ENCODE measurements at regions not wholly inside any gene's neighbourhood (a gene's known extent, or its start where the extent isn't known, plus 50 kb on each side); places are given as distances from the start of the nearest gene placed in this dataset.

DNA sequence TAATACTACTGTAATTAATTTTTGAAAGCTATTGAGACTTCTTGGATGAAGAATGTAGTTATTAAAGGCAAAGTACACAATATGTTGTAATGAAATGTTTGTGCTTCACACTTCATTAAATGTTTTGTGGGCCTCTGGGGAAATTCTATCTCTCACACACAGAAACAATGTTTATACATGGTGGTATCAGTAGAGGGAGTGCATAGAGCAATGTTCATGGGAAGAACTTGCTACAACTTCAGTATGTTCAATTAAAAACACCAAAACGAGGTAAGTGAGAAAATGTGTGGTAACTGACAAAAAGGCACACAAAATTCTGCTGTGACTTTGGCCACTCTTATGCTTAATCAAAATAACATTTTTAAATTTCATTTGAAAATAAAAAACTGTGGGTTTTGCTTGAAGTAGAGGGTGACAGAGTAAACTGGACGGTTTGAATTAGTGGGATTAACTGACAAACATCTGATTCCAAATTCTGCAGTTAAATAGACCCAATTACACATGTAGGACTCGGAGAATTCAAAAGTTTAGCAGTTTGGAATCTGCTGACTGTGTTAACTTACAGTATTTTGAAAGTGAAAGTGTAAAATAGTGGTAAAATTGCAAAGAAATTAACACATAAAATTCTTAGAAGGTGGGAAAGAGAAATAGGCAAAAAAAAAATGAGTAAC lies 111.4 kb upstream of the TTC29 start:
- DNase-seq = no peak

DNA sequence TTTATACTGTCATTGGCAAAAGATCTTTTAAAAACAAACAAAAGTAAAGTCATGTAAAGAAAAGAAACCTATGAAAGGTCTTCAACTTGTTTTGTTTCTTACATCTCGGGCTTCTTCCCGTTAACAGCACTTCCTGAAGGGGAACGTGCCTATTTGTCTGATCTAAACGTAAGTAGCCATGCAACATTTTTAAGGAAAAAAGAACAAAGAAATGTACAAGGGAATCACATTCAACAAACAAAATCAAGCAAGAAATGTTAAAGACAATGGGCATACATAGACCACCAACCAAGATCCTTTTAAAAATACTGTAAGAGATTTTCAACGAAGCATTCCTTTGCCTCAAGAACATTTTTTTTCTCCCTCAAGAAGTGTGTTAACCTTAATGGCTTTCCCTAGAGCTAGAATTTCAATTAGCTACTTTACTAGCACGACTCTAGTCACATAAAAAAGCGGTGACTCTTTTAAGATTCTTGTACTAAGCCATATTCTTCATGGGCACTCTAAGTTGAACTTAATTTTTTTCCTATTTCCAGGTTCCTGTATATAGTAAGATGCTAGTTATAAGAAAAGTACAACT lies 112.0 kb upstream of the TTC29 start:
- no peak for DNase-seq

DNA sequence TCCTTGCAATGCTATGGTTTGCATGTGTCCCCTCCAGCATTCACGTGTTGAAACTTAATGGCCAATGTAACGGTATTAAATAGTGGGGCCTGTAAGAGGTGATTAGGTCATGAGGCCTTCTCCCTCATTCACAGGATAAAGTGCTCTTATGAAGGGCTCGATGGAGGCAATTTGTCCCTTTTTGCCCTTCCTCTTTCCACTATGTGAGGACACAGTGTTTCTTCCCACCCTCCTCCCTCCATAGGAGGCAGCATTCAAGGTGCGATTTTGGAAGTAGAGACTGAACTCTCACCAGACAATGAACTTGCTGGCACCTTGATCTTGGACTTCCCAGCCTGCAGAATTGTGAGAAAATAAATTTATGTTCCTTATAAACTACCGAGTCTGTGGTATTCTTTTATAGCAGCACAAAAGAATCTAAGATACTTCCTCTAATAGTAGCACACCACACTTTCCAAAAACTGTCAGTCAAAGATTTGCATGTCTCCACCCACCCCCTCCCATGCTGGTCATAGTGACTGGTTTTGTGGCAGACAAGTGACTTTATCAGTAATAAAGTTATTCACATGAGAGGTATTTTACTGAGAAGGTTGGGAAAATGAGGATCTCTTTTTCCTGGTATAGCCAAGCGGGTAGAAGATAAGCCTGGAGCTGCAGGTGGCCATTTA lies 113.5 kb upstream of the TTC29 start:
- no peak for DNase-seq

DNA sequence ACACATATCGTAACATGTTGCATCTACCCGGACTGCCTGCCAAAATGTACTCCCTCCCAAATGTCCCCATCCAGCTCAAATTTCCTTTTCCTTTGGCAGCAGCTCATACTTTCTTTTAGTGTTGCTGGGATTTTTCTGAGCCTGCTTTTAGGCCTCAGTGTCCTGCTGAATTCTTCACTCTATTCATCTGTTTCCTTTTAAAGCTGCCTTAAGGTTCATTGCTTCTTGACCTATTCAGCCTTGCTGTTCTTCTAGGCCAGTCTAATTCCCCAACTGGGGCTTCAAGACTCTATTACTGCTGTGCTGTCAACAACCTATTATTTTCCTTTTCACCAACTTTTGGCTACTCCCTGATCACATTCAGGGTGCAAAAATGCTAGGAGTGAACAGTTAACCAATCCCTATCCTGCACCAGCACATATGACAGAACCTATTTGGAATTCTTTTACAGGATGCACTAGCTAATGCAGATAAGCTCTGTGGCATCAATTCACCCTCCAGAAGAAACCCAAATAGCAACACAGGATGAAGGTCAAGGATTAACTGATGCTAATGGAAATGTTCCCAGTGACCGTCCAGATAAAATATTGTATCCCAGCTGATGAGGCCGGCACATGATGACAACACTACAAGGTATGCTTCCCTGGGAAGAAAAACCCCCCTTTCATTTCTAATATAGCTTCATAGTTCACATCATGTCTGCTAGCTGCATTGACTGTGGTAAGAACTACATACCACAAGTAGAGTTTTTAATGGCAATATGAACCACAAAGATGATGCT lies 114.7 kb upstream of the TTC29 start:
- no peak for DNase-seq

DNA sequence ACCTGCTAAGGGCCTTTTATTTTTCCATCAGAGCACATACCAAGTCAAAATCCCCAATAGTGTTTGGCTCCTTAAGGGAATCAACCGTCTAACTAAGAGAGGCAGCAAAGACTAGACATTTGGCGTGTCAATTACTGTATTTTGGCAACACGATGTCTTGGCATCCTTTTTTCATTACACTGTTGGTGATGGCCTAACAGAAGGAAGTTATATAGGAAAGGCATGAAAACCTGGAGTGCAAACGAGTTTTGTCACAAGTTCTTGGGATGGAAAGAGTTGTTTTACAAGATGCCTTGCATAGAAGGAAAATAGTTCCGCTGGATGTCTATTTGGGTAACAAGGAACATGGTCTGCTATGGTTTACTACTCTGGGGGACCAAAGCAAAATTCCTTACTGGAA lies 119.2 kb upstream of the TTC29 start:
- DNase-seq = no peak

DNA sequence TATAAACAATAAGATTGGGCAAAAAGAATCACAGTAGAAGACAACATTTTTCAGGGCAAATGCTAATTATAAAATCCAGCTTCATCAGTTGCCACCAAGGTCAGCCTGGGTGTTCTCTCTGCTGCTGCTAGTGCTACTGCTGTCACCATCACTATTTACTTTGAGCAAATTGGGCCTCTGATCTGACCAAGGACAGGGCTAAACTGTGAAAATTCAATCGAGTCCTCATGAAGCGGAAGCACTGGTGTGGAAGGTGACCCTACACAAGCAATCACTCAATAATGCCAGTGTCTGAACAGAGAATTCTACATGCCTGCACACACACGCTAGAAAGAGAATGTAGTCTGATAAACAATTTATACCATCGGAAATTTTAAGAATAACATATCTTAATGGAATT lies 122.9 kb upstream of the TTC29 start:
- no peak for DNase-seq

DNA sequence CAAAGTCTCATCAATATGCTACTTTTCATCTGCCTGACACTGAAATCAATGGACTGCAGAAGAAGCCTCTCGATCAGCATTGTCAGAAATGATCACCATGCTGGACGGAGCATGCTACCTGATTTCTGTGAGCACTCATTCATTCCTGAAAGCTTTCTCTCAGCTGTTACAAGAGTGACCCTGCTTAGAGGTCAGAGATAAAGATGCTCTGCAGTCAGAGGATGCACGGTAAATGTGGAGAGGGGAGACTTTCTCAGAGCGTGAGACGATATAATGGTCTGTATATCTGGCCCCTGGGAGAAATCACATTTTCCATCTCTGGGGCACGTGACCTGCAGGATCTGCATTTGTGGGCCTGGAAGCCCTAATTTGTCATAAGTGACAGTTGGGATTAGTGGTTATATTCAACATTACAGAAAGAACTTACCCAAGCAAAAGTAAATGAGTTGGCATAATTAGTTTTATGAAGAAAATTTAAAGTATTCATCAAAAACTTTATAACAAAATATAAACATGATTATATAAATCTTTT lies 125.6 kb upstream of the TTC29 start:
- DNase-seq = no peak

DNA sequence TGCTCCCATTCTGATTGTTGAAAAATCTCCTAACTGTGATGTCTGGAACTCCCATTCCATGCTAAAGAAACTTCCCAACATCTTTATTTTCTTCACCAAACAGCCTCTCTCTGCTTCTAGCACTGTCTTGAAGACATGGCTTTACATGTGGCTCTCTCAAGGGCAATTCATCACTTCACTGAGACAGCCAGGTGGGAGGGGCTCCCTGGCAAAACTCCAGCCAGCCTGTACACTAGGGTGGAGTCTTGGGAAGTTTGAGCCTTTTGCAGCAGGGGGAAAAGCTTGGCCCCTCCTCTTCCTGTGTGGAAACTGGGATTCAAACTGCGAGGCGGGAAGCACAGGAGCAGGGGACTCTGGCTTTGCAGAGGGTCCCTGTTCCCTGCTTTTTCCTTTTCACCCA lies 130.5 kb upstream of the TTC29 start:
- DNase-seq = no peak

DNA sequence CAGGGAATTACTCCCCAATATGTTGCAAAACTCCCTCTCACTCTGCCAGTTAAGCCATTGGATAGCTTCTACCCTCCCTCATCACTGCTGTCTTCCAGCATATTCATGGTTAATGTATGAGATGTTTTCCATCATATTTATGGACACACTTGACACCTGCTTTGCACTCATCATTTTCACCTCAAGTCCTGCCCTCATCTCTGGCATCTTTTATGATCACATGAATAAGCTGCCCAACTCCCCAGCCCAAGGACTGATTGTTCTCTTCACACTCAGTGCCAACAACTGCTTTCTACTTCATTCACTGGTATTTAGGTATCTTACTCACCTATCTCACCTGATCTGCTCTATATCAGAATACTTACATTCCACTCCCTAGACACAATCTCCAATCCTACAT lies 131.1 kb upstream of the TTC29 start:
- DNase-seq = no peak

DNA sequence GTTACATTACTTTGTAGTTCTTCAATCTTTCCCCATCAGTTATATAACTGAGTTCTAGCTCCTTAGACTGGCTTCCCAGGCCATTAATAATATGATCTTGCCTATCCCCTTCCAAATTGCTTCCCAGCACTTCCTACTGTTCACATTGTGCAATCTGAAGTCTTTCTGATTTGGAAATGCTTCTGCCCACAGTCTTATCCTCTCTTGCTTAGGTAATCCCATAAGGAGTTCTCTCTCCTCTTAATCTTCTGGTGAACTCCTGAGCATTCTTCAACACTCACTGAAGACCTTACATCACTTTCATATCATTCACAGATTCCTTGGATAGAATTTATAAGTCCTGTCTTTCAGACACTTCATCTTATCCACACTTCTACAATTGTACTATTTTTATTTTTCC lies 132.7 kb upstream of the TTC29 start:
- DNase-seq = no peak

DNA sequence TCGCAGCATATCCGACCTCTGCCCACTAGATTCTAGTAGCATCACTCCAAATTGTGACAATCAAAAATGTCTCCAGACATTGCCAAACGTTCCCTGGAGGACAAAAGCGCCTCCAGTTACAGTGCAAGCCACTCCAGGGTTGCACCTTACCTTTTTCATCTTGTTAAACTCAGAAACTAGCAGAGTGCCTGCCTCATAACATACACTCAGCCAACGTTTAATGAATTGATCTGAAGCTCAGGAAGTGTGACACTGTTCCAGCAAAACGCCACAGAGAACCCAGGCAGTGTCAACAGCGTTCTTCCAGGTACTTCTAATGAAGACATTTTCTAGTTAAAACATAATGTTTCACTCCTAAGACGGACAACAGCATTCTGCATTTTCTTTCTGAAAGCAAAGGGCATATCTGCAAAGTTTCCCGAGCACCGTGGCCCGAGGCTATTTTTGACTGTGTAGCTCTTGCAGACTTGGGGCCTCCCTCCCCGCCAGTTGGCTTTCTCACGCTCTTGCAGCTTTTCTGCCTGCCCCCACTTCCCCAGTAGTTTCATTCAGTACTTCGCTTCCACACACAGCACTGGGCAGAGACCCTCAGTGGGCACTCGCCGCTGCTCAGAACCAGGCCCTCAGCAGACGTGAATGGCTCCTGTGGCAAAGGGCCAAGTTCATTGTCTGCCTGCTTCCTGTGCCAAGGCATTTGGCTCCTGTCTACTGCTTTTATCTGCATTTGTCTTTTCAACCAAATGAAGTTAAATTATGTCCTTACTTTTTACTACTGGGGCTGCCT lies 133.4 kb upstream of the TTC29 start:
- no peak for DNase-seq

DNA sequence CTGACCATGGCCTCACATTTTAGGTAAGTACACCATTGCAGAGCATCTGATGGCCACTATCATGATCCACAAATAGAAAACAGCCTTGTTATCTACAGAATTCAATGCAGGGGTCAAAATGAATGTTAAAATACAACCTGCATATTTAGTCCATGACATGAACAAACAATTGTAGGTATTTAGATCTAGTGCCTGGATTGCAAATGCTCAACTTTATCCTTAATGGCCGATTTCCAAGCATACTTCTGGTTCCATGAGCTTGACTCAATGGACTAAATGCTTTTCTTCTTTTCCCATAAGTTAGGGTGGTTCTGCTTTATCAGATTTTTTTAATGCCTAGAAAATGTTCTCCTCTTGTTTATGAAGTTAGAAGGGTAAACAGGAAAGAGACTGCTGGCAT lies 139.2 kb upstream of the TTC29 start:
- no peak for DNase-seq

DNA sequence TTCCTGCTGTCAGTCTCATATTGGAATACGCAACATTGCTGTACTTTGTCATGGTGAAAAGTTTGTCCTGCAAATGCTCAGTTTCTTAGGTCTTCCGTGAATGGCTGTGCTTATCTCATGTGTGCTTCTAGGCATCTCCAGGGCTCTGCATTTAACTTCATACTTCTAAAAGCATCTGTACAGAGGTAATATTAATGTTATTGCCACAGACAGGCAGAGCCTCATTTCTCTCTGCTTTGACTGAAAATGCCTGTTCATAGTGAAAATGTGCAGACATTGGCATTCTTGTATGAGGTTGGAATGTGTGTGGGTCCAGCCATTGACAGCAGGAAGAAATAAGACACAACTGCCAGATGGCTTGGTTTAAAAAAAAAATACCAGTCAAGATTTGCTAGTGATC lies 140.1 kb upstream of the TTC29 start:
- no peak for DNase-seq

DNA sequence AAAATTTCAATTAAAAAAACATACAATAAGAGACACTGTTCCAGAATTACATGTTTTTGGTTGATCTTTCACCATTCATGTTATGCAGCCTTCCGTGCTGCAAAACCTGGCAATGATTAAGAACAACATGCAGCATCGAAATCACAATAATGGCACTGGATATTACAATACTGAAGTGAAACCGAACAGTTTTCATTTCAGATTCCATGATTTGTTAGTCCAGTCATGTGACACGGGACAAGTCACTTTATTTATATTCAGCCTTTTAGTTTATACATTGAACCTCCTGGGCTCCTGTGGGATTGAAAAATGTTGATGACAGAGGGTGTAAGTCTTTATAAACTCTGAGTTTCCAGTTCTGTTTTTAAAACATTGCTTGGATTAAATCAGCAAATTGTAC lies 142.5 kb upstream of the TTC29 start:
- no peak for DNase-seq

DNA sequence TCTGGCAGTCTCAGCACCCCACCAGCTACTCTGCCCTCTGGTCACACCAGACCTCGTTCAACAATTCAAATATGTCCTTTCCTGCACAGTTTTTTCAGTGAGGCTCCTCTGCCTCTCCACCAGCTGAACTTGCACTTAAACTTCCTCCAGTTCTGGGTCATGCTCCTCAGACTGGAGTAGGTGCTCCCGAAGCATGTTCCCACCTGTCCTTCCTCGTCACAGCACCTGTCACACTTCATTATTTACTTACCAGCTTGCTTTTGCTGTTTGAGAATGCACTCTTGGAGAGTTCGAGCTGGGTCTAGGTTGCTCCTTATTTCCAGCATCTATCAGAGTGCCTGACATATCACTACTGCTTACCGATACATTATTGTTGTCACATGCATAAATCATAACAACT lies 144.8 kb upstream of the TTC29 start:
- DNase-seq = no peak

DNA sequence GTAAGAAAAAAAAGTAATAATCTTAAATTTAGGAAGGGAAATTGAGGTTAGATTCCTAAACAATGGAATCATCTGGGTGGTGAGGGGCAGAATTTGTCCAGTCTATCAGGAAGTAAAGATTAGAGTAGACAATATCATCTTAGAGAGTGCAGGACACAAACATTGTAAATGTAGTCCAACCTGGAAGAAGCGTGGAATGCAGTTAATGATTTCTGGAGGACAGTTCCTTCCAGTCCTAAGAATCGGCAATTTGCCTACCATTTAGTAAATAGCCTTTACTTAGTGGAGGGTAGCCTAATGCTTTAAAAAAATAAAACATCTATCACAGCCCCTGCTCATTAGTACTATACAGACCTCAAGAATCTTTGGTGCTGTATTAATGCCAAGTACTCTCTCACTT lies 147.5 kb upstream of the TTC29 start:
- DNase-seq = no peak

DNA sequence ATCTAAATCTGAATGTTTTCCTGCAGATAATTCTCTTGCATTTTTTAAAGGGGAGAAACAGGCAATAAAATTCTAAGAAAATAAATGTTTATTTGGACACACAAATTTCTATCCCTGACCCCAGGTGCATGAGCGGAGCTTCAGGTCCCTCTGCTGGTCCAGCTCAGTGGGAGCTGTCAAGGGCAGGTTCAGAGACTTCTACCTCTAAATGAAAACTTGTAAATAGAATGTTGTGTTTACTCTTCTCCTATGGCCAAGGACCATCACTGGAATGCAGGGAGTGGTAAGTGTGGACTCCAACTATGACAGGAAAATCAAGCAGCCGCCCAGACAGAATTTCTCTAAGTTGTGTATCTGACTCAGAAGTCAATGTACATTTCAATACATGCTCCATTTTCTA lies 148.6 kb upstream of the TTC29 start:
- DNase-seq = no peak

DNA sequence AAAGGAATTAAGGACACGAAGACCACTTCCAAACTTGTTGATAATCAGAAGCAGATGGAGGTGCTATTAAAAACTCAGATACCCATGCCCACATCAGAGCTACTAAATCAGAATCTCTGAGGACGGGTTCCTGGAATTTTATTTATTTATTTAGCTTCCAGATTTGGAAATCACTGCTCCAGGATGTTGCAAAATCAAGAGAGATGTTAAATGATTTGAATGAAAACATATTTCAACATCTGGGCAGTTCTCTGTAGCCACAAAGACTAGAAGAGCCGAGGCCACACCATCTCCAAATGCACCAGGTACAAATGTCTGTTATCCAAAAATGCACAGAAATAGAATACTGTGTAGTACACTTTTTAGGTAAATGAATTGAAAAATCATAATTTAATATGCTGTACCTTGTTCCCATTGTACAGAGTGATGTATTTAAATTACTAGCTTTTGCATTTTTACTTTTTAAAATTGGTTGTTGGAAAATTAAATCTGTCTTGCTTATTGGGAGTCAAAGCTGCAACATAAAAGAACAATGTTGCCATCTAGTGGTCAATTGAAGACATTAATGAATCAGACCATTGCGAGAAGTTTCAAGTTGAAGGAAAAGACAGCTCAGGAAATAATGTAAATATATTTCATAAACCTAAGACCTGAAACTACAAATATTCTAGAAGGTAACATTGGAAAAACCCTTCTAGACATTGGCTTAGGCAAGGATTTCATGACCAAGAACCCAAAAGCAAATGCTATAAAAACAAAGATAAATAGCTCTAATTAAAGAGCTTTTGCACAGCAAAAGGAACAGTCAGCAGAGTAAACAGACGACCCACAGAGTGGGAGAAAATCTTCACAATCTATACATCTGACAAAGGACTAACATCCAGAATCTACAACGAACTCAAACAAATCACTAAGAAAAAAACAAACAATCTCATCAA lies 151.3 kb upstream of the TTC29 start:
- DNase-seq = no peak

DNA sequence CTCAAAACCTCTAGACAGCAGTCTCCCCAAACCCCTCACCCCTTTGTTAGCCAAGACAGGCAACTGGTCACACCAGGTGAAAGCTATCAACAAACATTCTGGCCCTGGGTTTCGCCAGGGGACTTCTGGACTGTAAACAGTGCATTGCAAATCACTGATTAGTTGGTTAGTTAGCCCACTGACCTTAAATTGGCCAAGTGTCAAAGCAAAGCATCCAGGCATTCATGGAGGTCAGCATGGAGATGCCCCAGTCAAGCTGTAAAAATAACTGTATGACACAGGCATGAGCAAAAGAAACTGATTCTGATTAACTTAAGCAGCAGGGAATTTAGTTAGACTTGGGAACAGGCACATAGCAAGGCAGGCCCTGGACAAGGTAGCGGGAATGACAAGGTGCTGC lies 156.0 kb upstream of the TTC29 start:
- DNase-seq = no peak

DNA sequence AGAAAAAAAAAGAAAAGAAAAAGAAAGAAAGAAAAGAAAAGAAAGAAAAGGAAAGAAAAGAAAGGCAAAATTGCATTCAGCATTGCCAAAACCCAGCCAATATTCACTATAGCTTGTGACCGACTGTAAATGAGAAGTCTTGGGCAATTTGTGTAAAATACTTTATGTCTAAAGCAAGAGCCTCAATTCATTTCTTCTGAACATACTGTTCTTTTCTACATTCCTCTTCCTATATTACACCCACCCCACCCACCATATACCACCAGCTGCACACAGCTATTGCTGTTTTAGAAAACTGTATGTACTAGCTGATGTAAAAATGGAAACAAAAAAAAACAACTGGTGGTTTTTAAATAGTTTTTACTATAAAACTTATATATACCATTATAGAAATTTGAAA lies 156.9 kb upstream of the TTC29 start:
- no peak for DNase-seq

DNA sequence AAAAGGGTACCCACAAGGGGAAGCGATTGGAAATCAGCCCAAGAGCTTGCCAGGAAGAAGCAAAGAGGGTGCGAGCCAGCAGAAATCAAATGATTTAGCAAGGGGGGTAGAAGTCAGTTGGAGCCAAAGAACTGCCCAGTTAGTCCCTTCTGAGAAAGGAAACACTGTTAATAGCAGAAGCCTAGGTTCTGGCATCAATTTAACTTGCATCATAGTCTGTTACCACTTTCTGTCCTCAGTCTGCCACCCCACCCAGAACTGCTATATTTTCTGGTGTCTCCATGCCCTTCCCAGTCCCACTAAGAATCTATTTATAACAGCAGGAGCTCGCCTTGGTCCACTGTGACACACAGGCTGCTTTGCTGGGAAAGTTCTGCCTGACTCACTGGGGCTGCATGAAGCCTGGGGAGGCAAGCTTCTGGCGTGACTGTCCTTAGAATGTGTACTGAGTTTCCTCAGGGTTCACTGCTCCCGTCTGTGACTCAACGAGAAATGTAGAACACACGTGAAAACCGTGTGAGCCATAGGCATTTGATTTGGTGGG lies 157.8 kb upstream of the TTC29 start:
- DNase-seq = no peak
